Mesenchymal stem cell (in vitro differentiated cells and primary cell): ENCODE measurements at regions not wholly inside any gene's neighbourhood (a gene's known extent, or its start where the extent isn't known, plus 50 kb on each side); places are given as distances from the start of the nearest gene placed in this dataset.

Source experiments
- DNase-seq: peaks from one replicate; pipeline ENCODE4 v3.0.0-alpha.2; 2013
- H2AFZ ChIP-seq: one replicate; pipeline ENCODE4 v1.6.1; 2013; ENCODE audit warnings: low read depth, mild to moderate bottlenecking, control low read depth, inconsistent platforms, low read length, moderate library complexity
- H2AK5ac ChIP-seq: 2 replicates; pipeline ENCODE4 v1.6.1; 2013; ENCODE audit warnings: low read length, moderate library complexity, mild to moderate bottlenecking, inconsistent platforms; ENCODE audit not compliant: severe bottlenecking
- H2BK120ac ChIP-seq: one replicate; pipeline ENCODE4 v1.6.1; 2013; ENCODE audit warnings: low read depth, mild to moderate bottlenecking, inconsistent platforms, low read length, moderate library complexity
- H2BK12ac ChIP-seq, 2 experiments: one replicate each; pipeline ENCODE4 v1.6.1; 2013; ENCODE audit warnings: inconsistent platforms in 2 of 2, low read length in 2 of 2, mild to moderate bottlenecking in 2 of 2, moderate library complexity in 2 of 2, control low read depth in 1 of 2
- H2BK15ac ChIP-seq: one replicate; pipeline ENCODE4 v1.6.1; 2013; ENCODE audit warnings: mild to moderate bottlenecking, low read depth, inconsistent platforms; ENCODE audit not compliant: poor library complexity, severe bottlenecking
- H2BK5ac ChIP-seq: 2 replicates; pipeline ENCODE4 v1.6.1; 2013; ENCODE audit warnings: low read depth, mild to moderate bottlenecking, low read length, control low read depth, inconsistent platforms; ENCODE audit not compliant: poor library complexity, severe bottlenecking
- H3K14ac ChIP-seq, 2 experiments: one replicate each; pipeline ENCODE4 v1.6.1; 2013; ENCODE audit warnings: inconsistent platforms in 2 of 2, low read length in 2 of 2, control low read depth in 1 of 2, mild to moderate bottlenecking in 1 of 2, moderate library complexity in 1 of 2
- H3K18ac ChIP-seq, 2 experiments: one replicate each; pipeline ENCODE4 v1.6.1; 2013; ENCODE audit warnings: inconsistent platforms in 2 of 2, low read length in 2 of 2, control low read depth in 1 of 2, low read depth in 1 of 2, mild to moderate bottlenecking in 1 of 2
- H3K23ac ChIP-seq, 2 experiments: one replicate each; pipeline ENCODE4 v1.6.1; 2013; ENCODE audit warnings: inconsistent platforms in 2 of 2, low read length in 2 of 2, mild to moderate bottlenecking in 2 of 2, moderate library complexity in 2 of 2, control low read depth in 1 of 2
- H3K27ac ChIP-seq: 2 replicates; pipeline ENCODE4 v1.5.1; 2013; ENCODE audit warnings: mild to moderate bottlenecking, moderate library complexity, low read length, control low read depth, inconsistent platforms; ENCODE audit not compliant: poor library complexity, severe bottlenecking
- H3K27me3 ChIP-seq, 2 experiments: 2 replicates each; pipeline versions ENCODE4 v1.6.1 to v1.7.0; 2013; ENCODE audit warnings: low read length in 2 of 2, mild to moderate bottlenecking in 2 of 2, moderate library complexity in 2 of 2, control low read depth in 1 of 2, inconsistent platforms in 1 of 2; ENCODE audit not compliant: control insufficient read depth in 1 of 2, insufficient read depth in 1 of 2
- H3K36me3 ChIP-seq, 2 experiments: 2 replicates each; pipeline versions ENCODE4 v1.6.1 to v1.7.0; 2013; ENCODE audit warnings: low read length in 2 of 2, control low read depth in 1 of 2, inconsistent platforms in 1 of 2, low read depth in 1 of 2, mild to moderate bottlenecking in 1 of 2; ENCODE audit not compliant: insufficient read depth in 2 of 2, control insufficient read depth in 1 of 2
- H3K4ac ChIP-seq, 2 experiments: one replicate each; pipeline ENCODE4 v1.6.1; 2013; ENCODE audit warnings: inconsistent platforms in 2 of 2, low read length in 2 of 2, mild to moderate bottlenecking in 2 of 2, moderate library complexity in 2 of 2, control low read depth in 1 of 2, low read depth in 1 of 2
- H3K4me1 ChIP-seq: 2 replicates; pipeline ENCODE4 v1.6.1; 2013; ENCODE audit warnings: low read depth, low read length, control low read depth; ENCODE audit not compliant: control insufficient read depth, insufficient read depth
- H3K4me2 ChIP-seq: 2 replicates; pipeline ENCODE4 v1.6.1; 2013; ENCODE audit warnings: low read length, mild to moderate bottlenecking, inconsistent platforms; ENCODE audit not compliant: poor library complexity, severe bottlenecking
- H3K4me3 ChIP-seq, 2 experiments: 2 replicates each; pipeline versions ENCODE4 v1.5.1 to v1.7.0; 2013; ENCODE audit warnings: low read length in 2 of 2, mild to moderate bottlenecking in 2 of 2, control low read depth in 1 of 2, low read depth in 1 of 2; ENCODE audit not compliant: insufficient read depth in 1 of 2
- H3K79me1 ChIP-seq: replicated peaks from 2 replicates; pipeline ENCODE4 v1.6.1; 2013; ENCODE audit warnings: mild to moderate bottlenecking, control low read depth, low read length, inconsistent platforms; ENCODE audit not compliant: poor library complexity, severe bottlenecking
- H3K9ac ChIP-seq: 2 replicates; pipeline ENCODE4 v1.7.0; 2013; ENCODE audit warnings: mild to moderate bottlenecking, low read length, moderate library complexity
- H3K9me3 ChIP-seq: 2 replicates; pipeline ENCODE4 v1.7.0; 2013; ENCODE audit warnings: mild to moderate bottlenecking, low read length; ENCODE audit not compliant: control insufficient read depth
- H4K8ac ChIP-seq: one replicate; pipeline ENCODE4 v1.6.1; 2013; ENCODE audit warnings: inconsistent platforms, mild to moderate bottlenecking, low read length, moderate library complexity
- H4K91ac ChIP-seq: one replicate; pipeline ENCODE4 v1.6.1; 2013; ENCODE audit warnings: mild to moderate bottlenecking, low read length, inconsistent platforms
- WGBS: methylation state at CpG from one replicate; pipeline ENCODE4 v1.1.7; 2013; ENCODE audit warnings: mixed read lengths; 5-methylcytosine and 5-hydroxymethylcytosine counted together

DNA sequence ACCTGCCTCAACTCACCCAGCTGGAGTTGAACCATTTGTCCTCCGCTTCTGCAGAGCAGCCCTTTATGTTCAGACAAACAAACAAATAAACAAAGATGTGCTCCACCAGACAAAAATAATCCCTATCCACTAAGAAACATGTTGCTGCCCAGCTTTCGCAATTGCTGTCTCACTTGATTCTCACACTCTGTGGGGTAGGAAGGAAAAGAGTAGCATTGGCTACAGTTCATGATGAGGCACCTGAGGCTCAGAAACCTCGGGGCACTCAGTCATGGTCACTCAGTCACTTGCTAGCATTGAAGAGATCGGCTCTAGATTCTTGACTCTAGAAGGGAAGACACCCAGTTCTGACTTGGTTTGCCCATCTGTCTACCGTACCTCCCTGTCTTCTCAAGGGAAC lies 88.0 kb upstream of the ZMIZ1 start:
- no peaks in the 10 kb centered on the region for H3K36me3 ChIP-seq
- H3K18ac ChIP-seq = peak overlapping the region in 1 of 2 experiments; percentile 23
- no peak overlapping the region for H2AK5ac ChIP-seq
- peaks cover 30% of the 10 kb centered on the region for H3K4me1 ChIP-seq
- H3K4ac ChIP-seq = no peak overlapping the region
- H3K27me3 ChIP-seq = peaks cover 0 to 3% of the 10 kb centered on the region in 2 experiments
- H2BK5ac ChIP-seq = no peak overlapping the region
- H3K79me1 ChIP-seq = no peaks in the 10 kb centered on the region
- no peak overlapping the region for H3K4me2 ChIP-seq
- no peak overlapping the region for H2BK120ac ChIP-seq
- no peak overlapping the region for H2BK15ac ChIP-seq
- DNase-seq = no peak
- peak overlapping the region; percentile 52 to 53 for H2BK12ac ChIP-seq
- H3K23ac ChIP-seq = no peak overlapping the region
- H3K9ac ChIP-seq = no peak overlapping the region
- H3K9me3 ChIP-seq = no peaks in the 10 kb centered on the region
- no peak overlapping the region for H3K14ac ChIP-seq
- H2AFZ ChIP-seq = no peak overlapping the region
- WGBS = 83% methylated on average over 5 of the region's 5 CpGs
- H4K91ac ChIP-seq = no peak overlapping the region
- no peak overlapping the region for H3K4me3 ChIP-seq
- no peak overlapping the region for H3K27ac ChIP-seq
- H4K8ac ChIP-seq = no peak overlapping the region

DNA sequence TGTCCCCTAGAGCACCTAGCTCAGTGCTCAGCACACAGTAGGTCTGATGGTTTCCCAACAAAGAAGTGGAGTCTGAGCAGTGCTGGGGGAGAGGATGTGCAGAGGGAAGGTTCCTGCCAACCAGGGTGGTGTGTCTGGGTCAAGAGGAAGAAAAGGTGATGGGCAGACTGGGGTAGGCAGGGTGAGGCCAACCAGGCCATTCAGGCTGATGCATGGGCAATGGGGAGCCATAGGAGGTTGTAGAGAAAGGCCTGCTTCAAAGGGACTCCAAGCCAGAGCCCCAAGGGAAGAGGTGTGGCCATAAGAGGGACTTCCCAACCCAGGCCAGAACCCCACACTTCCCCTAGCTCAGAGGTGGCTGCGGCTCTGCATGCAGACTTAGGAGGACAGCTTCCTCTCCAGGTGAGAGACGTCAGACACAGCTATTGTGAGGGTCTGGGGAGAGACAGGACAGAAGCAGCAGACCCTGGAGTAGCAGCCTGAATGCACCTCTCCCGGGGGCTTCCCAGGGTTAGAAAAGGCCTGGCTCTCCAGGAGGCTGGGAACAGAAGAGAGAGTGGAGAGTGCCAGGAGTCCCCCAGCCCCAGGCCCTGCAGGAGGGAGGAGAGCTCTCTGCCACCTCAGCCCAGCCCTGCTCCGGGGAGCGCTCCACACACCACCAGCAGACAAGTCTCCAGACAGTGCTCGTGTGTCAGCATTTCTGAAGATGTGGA lies 87.4 kb upstream of the ZMIZ1 start:
- H3K4me2 ChIP-seq = no peak overlapping the region
- no peak overlapping the region for H3K4ac ChIP-seq
- H3K4me3 ChIP-seq = no peak overlapping the region
- H4K8ac ChIP-seq = no peak overlapping the region
- H3K23ac ChIP-seq = peak overlapping the region in 1 of 2 experiments; percentile 6
- peaks cover 28% of the 10 kb centered on the region for H3K4me1 ChIP-seq
- H2AK5ac ChIP-seq = peak overlapping the region; percentile 16
- H3K9ac ChIP-seq = no peak overlapping the region
- H2BK15ac ChIP-seq = peak overlapping the region; percentile 39
- peak overlapping the region; percentile 53 to 59 for H2BK12ac ChIP-seq
- H3K9me3 ChIP-seq = no peaks in the 10 kb centered on the region
- 70% methylated on average over 6 of the region's 6 CpGs for WGBS
- peak overlapping the region in 1 of 2 experiments; percentile 92 for H3K14ac ChIP-seq
- no peak overlapping the region for H2BK120ac ChIP-seq
- no peaks in the 10 kb centered on the region for H3K79me1 ChIP-seq
- H2BK5ac ChIP-seq = no peak overlapping the region
- DNase-seq = no peak
- no peaks in the 10 kb centered on the region for H3K36me3 ChIP-seq
- H4K91ac ChIP-seq = peak overlapping the region; percentile 43
- H2AFZ ChIP-seq = no peak overlapping the region
- H3K27me3 ChIP-seq = peaks cover 0 to 3% of the 10 kb centered on the region in 2 experiments
- peak overlapping the region; percentile 10 to 22 for H3K18ac ChIP-seq
- H3K27ac ChIP-seq = no peak overlapping the region

GRCh38 chr10:78981970-78982281 lies 86.8 kb upstream of the ZMIZ1 start:
- no peaks in the 10 kb centered on the region for H3K9me3 ChIP-seq
- 81% methylated on average over 4 of the region's 4 CpGs for WGBS
- H3K4me1 ChIP-seq = peaks cover 28% of the 10 kb centered on the region
- H3K18ac ChIP-seq = peak overlapping the region; percentile 10 to 22
- H2BK15ac ChIP-seq = peak overlapping the region; percentile 26
- no peak overlapping the region for H3K4me3 ChIP-seq
- H2BK5ac ChIP-seq = no peak overlapping the region
- H2BK120ac ChIP-seq = no peak overlapping the region
- no peak overlapping the region for H2AFZ ChIP-seq
- H3K27me3 ChIP-seq = peaks cover 0 to 3% of the 10 kb centered on the region in 2 experiments
- H3K27ac ChIP-seq = no peak overlapping the region
- peak overlapping the region; percentile 16 for H2AK5ac ChIP-seq
- H2BK12ac ChIP-seq = peak overlapping the region; percentile 29 to 59
- H3K79me1 ChIP-seq = no peaks in the 10 kb centered on the region
- no peak overlapping the region for H3K4me2 ChIP-seq
- no peaks in the 10 kb centered on the region for H3K36me3 ChIP-seq
- peak overlapping the region; percentile 43 for H4K91ac ChIP-seq
- H4K8ac ChIP-seq = no peak overlapping the region
- no peak overlapping the region for H3K4ac ChIP-seq
- H3K14ac ChIP-seq = peak overlapping the region in 1 of 2 experiments; percentile 92
- H3K23ac ChIP-seq = no peak overlapping the region
- H3K9ac ChIP-seq = no peak overlapping the region
- no peak for DNase-seq

DNA sequence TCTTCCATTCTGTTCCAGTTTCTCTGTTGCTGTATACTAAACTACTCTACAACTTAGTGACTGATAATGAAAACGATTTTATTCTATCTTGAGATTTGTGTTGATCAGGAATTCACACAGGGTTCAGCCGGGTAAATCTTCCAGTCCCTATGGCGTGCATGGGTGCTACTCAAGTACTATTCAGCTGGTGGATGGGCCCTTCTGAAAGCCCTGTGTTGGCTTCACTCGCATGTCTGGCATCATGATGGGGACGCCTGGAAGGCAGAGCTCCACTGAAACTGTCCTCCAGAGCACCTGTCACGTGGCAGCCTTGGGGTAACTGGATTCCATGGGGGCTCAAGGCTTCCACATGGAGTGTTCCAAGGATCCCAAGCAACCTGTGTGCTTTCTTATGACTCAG lies 86.0 kb upstream of the ZMIZ1 start:
- no peak overlapping the region for H3K27ac ChIP-seq
- no peak overlapping the region for H3K23ac ChIP-seq
- no peaks in the 10 kb centered on the region for H3K9me3 ChIP-seq
- H2AFZ ChIP-seq = no peak overlapping the region
- H3K4ac ChIP-seq = no peak overlapping the region
- no peak overlapping the region for H3K4me2 ChIP-seq
- no peak overlapping the region for H2BK120ac ChIP-seq
- no peak for DNase-seq
- no peaks in the 10 kb centered on the region for H3K79me1 ChIP-seq
- no peak overlapping the region for H4K8ac ChIP-seq
- H3K36me3 ChIP-seq = no peaks in the 10 kb centered on the region
- no peak overlapping the region for H3K14ac ChIP-seq
- H2BK15ac ChIP-seq = no peak overlapping the region
- no peak overlapping the region for H3K18ac ChIP-seq
- H2BK12ac ChIP-seq = no peak overlapping the region
- no peak overlapping the region for H3K9ac ChIP-seq
- no peak overlapping the region for H4K91ac ChIP-seq
- H3K27me3 ChIP-seq = peaks cover 0 to 3% of the 10 kb centered on the region in 2 experiments
- no peak overlapping the region for H2BK5ac ChIP-seq
- no peak overlapping the region for H3K4me3 ChIP-seq
- H2AK5ac ChIP-seq = no peak overlapping the region
- H3K4me1 ChIP-seq = peaks cover 20% of the 10 kb centered on the region
- WGBS = 94% methylated on average over 6 of the region's 6 CpGs
